ENCODE measurements at regions not wholly inside any gene's neighbourhood (a gene's known extent, or its start where the extent isn't known, plus 50 kb on each side); places are given as distances from the start of the nearest gene placed in this dataset.

GRCh38 chr2:48819206-48819735, 63.7 kb upstream of the LHCGR start:
- no peak for DNase-seq (ENCODE audit: low spot score in 2 of 2)
- no peaks in the 10 kb centered on the region for H3K27me3 ChIP-seq
- H3K36me3 ChIP-seq, result no peaks in the 10 kb centered on the region
- intact Hi-C loops (cut with DNase I; ENCODE audit: low total_unique reads), result no loop called here
- H3K9me3 ChIP-seq, result no peaks in the 10 kb centered on the region
- no peak overlapping the region for H3K27ac ChIP-seq
- H3K4me1 ChIP-seq, result no peaks in the 10 kb centered on the region
- TF ChIP-seq POLR2A (IDR thresholded peaks at IDR 0.05), result no peak
- TF ChIP-seq CTCF (IDR thresholded peaks at IDR 0.05), result no peak
- no peak for TF ChIP-seq POLR2AphosphoS5 (IDR thresholded peaks at IDR 0.05)
- no peak overlapping the region for H3K4me3 ChIP-seq

- H3K4me3 ChIP-seq, result no peak overlapping the region
- intact Hi-C loops (cut with DNase I; ENCODE audit: low total_unique reads), result no loop called here
- H3K27me3 ChIP-seq, result no peaks in the 10 kb centered on the region
- no peaks in the 10 kb centered on the region for H3K36me3 ChIP-seq
- TF ChIP-seq CTCF (IDR thresholded peaks at IDR 0.05) (no peak), POLR2AphosphoS5 (IDR thresholded peaks at IDR 0.05) (no peak), POLR2A (IDR thresholded peaks at IDR 0.05) (no peak)
- H3K9me3 ChIP-seq, result no peaks in the 10 kb centered on the region
- DNase-seq (ENCODE audit: low spot score in 2 of 2), result no peak
- H3K4me1 ChIP-seq, result no peaks in the 10 kb centered on the region
- no peak overlapping the region for H3K27ac ChIP-seq
These were observed 61.8 kb upstream of the LHCGR start for GRCh38 chr2:48817355-48817754.

- Histone ChIP-seq H3K9me3 (no peaks in the 10 kb centered on the region), H3K4me1 (no peaks in the 10 kb centered on the region), H3K27ac (no peak overlapping the region), H3K36me3 (no peaks in the 10 kb centered on the region), H3K27me3 (no peaks in the 10 kb centered on the region), H3K4me3 (no peak overlapping the region)
- DNase-seq (ENCODE audit: low spot score in 2 of 2), result no peak
- intact Hi-C loops (cut with DNase I; ENCODE audit: low total_unique reads), result no loop called here
- no peak for TF ChIP-seq POLR2A (IDR thresholded peaks at IDR 0.05)
- TF ChIP-seq POLR2AphosphoS5 (IDR thresholded peaks at IDR 0.05), result no peak
- no peak for TF ChIP-seq CTCF (IDR thresholded peaks at IDR 0.05)
These were observed 56.9 kb upstream of the LHCGR start for GRCh38 chr2:48812416-48812815.

- no peaks in the 10 kb centered on the region for H3K27me3 ChIP-seq
- H3K4me1 ChIP-seq, result no peaks in the 10 kb centered on the region
- no peak for DNase-seq (ENCODE audit: low spot score in 2 of 2)
- H3K9me3 ChIP-seq, result no peaks in the 10 kb centered on the region
- no peaks in the 10 kb centered on the region for H3K36me3 ChIP-seq
- no peak overlapping the region for H3K27ac ChIP-seq
- intact Hi-C loops (cut with DNase I; ENCODE audit: low total_unique reads), result no loop called here
- TF ChIP-seq POLR2AphosphoS5 (IDR thresholded peaks at IDR 0.05) (no peak), POLR2A (IDR thresholded peaks at IDR 0.05) (no peak), CTCF (IDR thresholded peaks at IDR 0.05) (no peak)
- no peak overlapping the region for H3K4me3 ChIP-seq
These were observed 52.8 kb upstream of the LHCGR start for GRCh38 chr2:48808311-48808710.
